Activated CD4-positive, alpha-beta T cell treated with anti-CD3 and anti-CD28 coated beads, Interleukin-2, amount 50 U/mL, for 16 hours (primary cell): ENCODE measurements at regions not wholly inside any gene's neighbourhood (a gene's known extent, or its start where the extent isn't known, plus 50 kb on each side); places are given as distances from the start of the nearest gene placed in this dataset.
"Not testable (repeated sequence)": the region's sequence is repeated elsewhere in the genome, so short reads cannot be mapped to it uniquely, and the experiment has no call there.

Experiments
- DNase-seq: peaks from one replicate; pipeline ENCODE4 v3.0.0-alpha.2; 2020

GRCh38 chr11:100409267-100409666, 277.8 kb upstream of the ARHGAP42 start:
- not testable (repeated sequence) for DNase-seq

GRCh38 chr11:100419518-100419917, 267.6 kb upstream of the ARHGAP42 start:
- DNase-seq, result no peak

- no peak for DNase-seq
Observed at GRCh38 chr11:100434821-100435641, 252.1 kb upstream of the ARHGAP42 start.

GRCh38 chr11:100438376-100438775, 248.7 kb upstream of the ARHGAP42 start:
- DNase-seq, result no peak

GRCh38 chr11:100441086-100441485, 246.0 kb upstream of the ARHGAP42 start:
- no peak for DNase-seq

- DNase-seq, result no peak
Observed at GRCh38 chr11:100442017-100442416, 245.1 kb upstream of the ARHGAP42 start.

- DNase-seq, result no peak
Observed at GRCh38 chr11:100445231-100445735, 241.8 kb upstream of the ARHGAP42 start.

GRCh38 chr11:100451801-100452460, 235.2 kb upstream of the ARHGAP42 start:
- DNase-seq, result not testable (repeated sequence)

GRCh38 chr11:100459811-100460210, 227.3 kb upstream of the ARHGAP42 start:
- no peak for DNase-seq

- no peak for DNase-seq
Observed at GRCh38 chr11:100460426-100460825, 226.7 kb upstream of the ARHGAP42 start.

GRCh38 chr11:100467821-100468508, 219.1 kb upstream of the ARHGAP42 start:
- no peak for DNase-seq

GRCh38 chr11:100469835-100470234, 217.3 kb upstream of the ARHGAP42 start:
- DNase-seq, result no peak

- DNase-seq, result no peak
Observed at GRCh38 chr11:100472727-100473389, 214.2 kb upstream of the ARHGAP42 start.

- no peak for DNase-seq
Observed at GRCh38 chr11:100473390-100473740, 213.7 kb upstream of the ARHGAP42 start.

GRCh38 chr11:100484948-100485347, 202.1 kb upstream of the ARHGAP42 start:
- no peak for DNase-seq

GRCh38 chr11:100498780-100499179, 188.3 kb upstream of the ARHGAP42 start:
- no peak for DNase-seq

- no peak for DNase-seq
Observed at GRCh38 chr11:100501450-100501849, 185.6 kb upstream of the ARHGAP42 start.

GRCh38 chr11:100512475-100512874, 174.6 kb upstream of the ARHGAP42 start:
- DNase-seq, result no peak

- no peak for DNase-seq
Observed at GRCh38 chr11:100515087-100515486, 172.0 kb upstream of the ARHGAP42 start.

GRCh38 chr11:100525197-100525596, 161.9 kb upstream of the ARHGAP42 start:
- DNase-seq, result no peak

GRCh38 chr11:100525635-100526034, 161.5 kb upstream of the ARHGAP42 start:
- DNase-seq, result no peak

GRCh38 chr11:100528872-100529416, 158.1 kb upstream of the ARHGAP42 start:
- DNase-seq, result no peak

GRCh38 chr11:100531290-100531689, 155.8 kb upstream of the ARHGAP42 start:
- not testable (repeated sequence) for DNase-seq
